ENCODE measurements at regions not wholly inside any gene's neighbourhood (a gene's known extent, or its start where the extent isn't known, plus 50 kb on each side); places are given as distances from the start of the nearest gene placed in this dataset.

- DNase-seq (ENCODE audit: low read depth) = no peak
- H3K4me3 ChIP-seq (ENCODE audit: low read depth, low read length) = no peak overlapping the region
- TF ChIP-seq, protein P1, sequence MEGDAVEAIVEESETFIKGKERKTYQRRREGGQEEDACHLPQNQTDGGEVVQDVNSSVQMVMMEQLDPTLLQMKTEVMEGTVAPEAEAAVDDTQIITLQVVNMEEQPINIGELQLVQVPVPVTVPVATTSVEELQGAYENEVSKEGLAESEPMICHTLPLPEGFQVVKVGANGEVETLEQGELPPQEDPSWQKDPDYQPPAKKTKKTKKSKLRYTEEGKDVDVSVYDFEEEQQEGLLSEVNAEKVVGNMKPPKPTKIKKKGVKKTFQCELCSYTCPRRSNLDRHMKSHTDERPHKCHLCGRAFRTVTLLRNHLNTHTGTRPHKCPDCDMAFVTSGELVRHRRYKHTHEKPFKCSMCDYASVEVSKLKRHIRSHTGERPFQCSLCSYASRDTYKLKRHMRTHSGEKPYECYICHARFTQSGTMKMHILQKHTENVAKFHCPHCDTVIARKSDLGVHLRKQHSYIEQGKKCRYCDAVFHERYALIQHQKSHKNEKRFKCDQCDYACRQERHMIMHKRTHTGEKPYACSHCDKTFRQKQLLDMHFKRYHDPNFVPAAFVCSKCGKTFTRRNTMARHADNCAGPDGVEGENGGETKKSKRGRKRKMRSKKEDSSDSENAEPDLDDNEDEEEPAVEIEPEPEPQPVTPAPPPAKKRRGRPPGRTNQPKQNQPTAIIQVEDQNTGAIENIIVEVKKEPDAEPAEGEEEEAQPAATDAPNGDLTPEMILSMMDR (IDR thresholded peaks at IDR 0.05; ENCODE audit: low read depth, low read length) = no peak
- TF ChIP-seq MYC (IDR thresholded peaks at IDR 0.05; ENCODE audit: low read depth, low read length) = no peak
- TF ChIP-seq POLR2A (IDR thresholded peaks at IDR 0.05; ENCODE audit: extremely low read depth, insufficient read length) = no peak
- TF ChIP-seq, protein P2, sequence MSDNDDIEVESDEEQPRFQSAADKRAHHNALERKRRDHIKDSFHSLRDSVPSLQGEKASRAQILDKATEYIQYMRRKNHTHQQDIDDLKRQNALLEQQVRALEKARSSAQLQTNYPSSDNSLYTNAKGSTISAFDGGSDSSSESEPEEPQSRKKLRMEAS (IDR thresholded peaks at IDR 0.05; ENCODE audit: low read depth, low read length) = no peak
Measured at GRCh38 chr6:167472880-167473279, 148.0 kb downstream of the TTLL2 start.

GRCh38 chr6:167474171-167474570 is 149.3 kb downstream of the TTLL2 start:
- TF ChIP-seq POLR2A (IDR thresholded peaks at IDR 0.05; ENCODE audit: extremely low read depth, insufficient read length) = no peak
- no peak for TF ChIP-seq MYC (IDR thresholded peaks at IDR 0.05; ENCODE audit: low read depth, low read length)
- TF ChIP-seq, protein P2 (IDR thresholded peaks at IDR 0.05; ENCODE audit: low read depth, low read length) = no peak
- TF ChIP-seq, protein P1 (IDR thresholded peaks at IDR 0.05; ENCODE audit: low read depth, low read length) = no peak
- DNase-seq (ENCODE audit: low read depth) = no peak
- no peak overlapping the region for H3K4me3 ChIP-seq (ENCODE audit: low read depth, low read length)

DNA sequence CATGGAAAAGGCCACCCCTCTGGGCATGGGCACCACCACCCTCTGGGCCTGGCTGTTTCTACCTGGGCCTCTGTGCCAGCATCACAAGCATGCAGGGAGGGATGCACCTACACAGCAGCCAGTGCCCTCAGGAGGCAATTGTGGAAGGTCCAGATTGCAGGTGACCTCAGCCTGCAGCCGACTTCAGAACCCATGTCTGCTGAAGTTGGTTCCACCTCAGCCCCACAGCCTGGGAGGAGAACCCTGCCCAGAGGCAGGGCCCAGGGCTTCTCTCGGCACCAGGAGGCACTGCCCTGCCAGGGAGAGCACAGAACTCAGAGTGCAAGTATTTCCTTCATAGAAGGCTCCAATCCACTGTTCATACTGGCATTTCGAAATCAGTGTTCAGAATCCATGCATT is 149.8 kb downstream of the TTLL2 start:
- TF ChIP-seq MYC (IDR thresholded peaks at IDR 0.05; ENCODE audit: low read depth, low read length) (no peak), POLR2A (IDR thresholded peaks at IDR 0.05; ENCODE audit: extremely low read depth, insufficient read length) (no peak)
- TF ChIP-seq, protein P2 (IDR thresholded peaks at IDR 0.05; ENCODE audit: low read depth, low read length) = no peak
- TF ChIP-seq, protein P1 (IDR thresholded peaks at IDR 0.05; ENCODE audit: low read depth, low read length) = no peak
- H3K4me3 ChIP-seq (ENCODE audit: low read depth, low read length) = no peak overlapping the region

DNA sequence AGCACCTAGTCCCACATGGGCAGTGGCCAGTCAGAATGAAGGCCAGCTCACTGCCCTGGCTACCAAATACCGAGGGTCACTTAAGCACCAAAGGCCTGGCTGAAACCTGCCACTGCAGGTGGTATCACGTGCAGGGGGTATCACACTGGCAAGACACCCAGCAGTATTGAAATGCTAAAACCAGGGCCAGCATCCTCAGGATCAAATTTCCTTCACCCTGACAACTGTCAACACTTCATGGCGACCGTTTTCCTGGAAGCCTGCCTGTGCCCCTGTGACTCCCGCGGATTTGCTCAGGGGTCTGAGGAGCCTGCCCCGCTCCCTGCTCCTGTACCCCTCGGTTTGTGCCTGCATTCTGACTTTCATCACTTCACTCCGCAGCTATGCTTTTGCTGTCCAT is 151.1 kb downstream of the TTLL2 start:
- DNase-seq (ENCODE audit: low read depth) = no peak
- no peak overlapping the region for H3K4me3 ChIP-seq (ENCODE audit: low read depth, low read length)
- no peak for TF ChIP-seq POLR2A (IDR thresholded peaks at IDR 0.05; ENCODE audit: extremely low read depth, insufficient read length)
- TF ChIP-seq, protein P1 (IDR thresholded peaks at IDR 0.05; ENCODE audit: low read depth, low read length) = no peak

More for the DNA sequence above, 149.8 kb downstream of the TTLL2 start:
- no peak for DNase-seq (ENCODE audit: low read depth)

- TF ChIP-seq, protein P2 (IDR thresholded peaks at IDR 0.05; ENCODE audit: low read depth, low read length) = no peak
- TF ChIP-seq MYC (IDR thresholded peaks at IDR 0.05; ENCODE audit: low read depth, low read length) = no peak
- TF ChIP-seq POLR2A (IDR thresholded peaks at IDR 0.05; ENCODE audit: extremely low read depth, insufficient read length) = no peak
- TF ChIP-seq, protein P1 (IDR thresholded peaks at IDR 0.05; ENCODE audit: low read depth, low read length) = no peak
- DNase-seq (ENCODE audit: low read depth) = no peak
- H3K4me3 ChIP-seq (ENCODE audit: low read depth, low read length) = no peak overlapping the region
Measured at GRCh38 chr6:167476844-167477595, 152.1 kb downstream of the TTLL2 start.

Measured in NB4 (cell line).